ENCODE measurements at regions not wholly inside any gene's neighbourhood (a gene's known extent, or its start where the extent isn't known, plus 50 kb on each side); places are given as distances from the start of the nearest gene placed in this dataset.

GRCh38 chr2:239845968-239846367, 179.2 kb downstream of the NDUFA10 start:
- TF ChIP-seq ZNF331 (CRISPR knock-in tag; IDR thresholded peaks at IDR 0.05; ENCODE audit: low read depth) (no peak), CREB1 (CRISPR knock-in tag; IDR thresholded peaks at IDR 0.05; ENCODE audit: low read depth) (no peak), EZH2 (IDR thresholded peaks at IDR 0.05; ENCODE audit: low read depth, unreplicated experiment) (no peak), POLR2AphosphoS5 (IDR thresholded peaks at IDR 0.05; ENCODE audit: low read depth) (no peak), REST (IDR thresholded peaks at IDR 0.05; ENCODE audit: unreplicated experiment) (no peak), ETS1 (IDR thresholded peaks at IDR 0.05) (no peak), STAT1 (IDR thresholded peaks at IDR 0.05; ENCODE audit: unreplicated experiment) (no peak), NANOG (IDR thresholded peaks at IDR 0.05; ENCODE audit: borderline replicate concordance) (no peak)
- H3K9me3 Mint-ChIP-seq: peaks cover 47% of the 10 kb centered on the region
- H3K27ac Mint-ChIP-seq: no peak overlapping the region
- H3K79me2 ChIP-seq (replicated peaks; ENCODE audit: insufficient read depth): no peaks in the 10 kb centered on the region
- ATAC-seq (no peak), DNase-seq (ENCODE audit: low spot score) (no peak)
- H3K4me1 Mint-ChIP-seq: no peaks in the 10 kb centered on the region
- H3K4me2 ChIP-seq: no peak overlapping the region
- H3K36me3 Mint-ChIP-seq (ENCODE audit: low read depth): no peaks in the 10 kb centered on the region; the same call in 2 of the 3 replicates
- H3K27me3 ChIP-seq (ENCODE audit: insufficient read depth): no peaks in the 10 kb centered on the region
- no peak overlapping the region for H3K27ac ChIP-seq (ENCODE audit: low read depth)
- H3K4me3 ChIP-seq: no peak overlapping the region
- 0 out of 2 replicates have a peak, but pooled peaks cover 6% of the 10 kb centered on the region for H3K9me2 ChIP-seq (ENCODE audit: insufficient read depth)
- no peaks in the 10 kb centered on the region for H3F3A ChIP-seq (replicated peaks; ENCODE audit: low read depth)
- H4K20me1 ChIP-seq (replicated peaks; ENCODE audit: insufficient read depth): no peaks in the 10 kb centered on the region
- no peaks in the 10 kb centered on the region for H3K36me3 ChIP-seq (ENCODE audit: insufficient read depth)
- no peak overlapping the region for H3K4me3 Mint-ChIP-seq
- no peaks in the 10 kb centered on the region for H3K4me1 ChIP-seq (ENCODE audit: insufficient read depth)
- H2AFZ ChIP-seq: no peak overlapping the region
- peaks cover 3% of the 10 kb centered on the region for H3K27me3 Mint-ChIP-seq (ENCODE audit: insufficient read depth, low read depth, poor library complexity)

- no peak for ATAC-seq
- Histone ChIP-seq H3K36me3 (ENCODE audit: insufficient read depth) (no peaks in the 10 kb centered on the region), H3K27me3 (ENCODE audit: insufficient read depth) (no peaks in the 10 kb centered on the region), H3K79me2 (replicated peaks; ENCODE audit: insufficient read depth) (no peaks in the 10 kb centered on the region), H3K27ac (ENCODE audit: low read depth) (no peak overlapping the region), H4K20me1 (replicated peaks; ENCODE audit: insufficient read depth) (no peaks in the 10 kb centered on the region), H3K9me2 (ENCODE audit: insufficient read depth) (no peaks in the 10 kb centered on the region), H3F3A (replicated peaks; ENCODE audit: low read depth) (no peaks in the 10 kb centered on the region), H3K4me3 (no peak overlapping the region), H3K4me2 (no peak overlapping the region), H2AFZ (no peak overlapping the region), H3K4me1 (ENCODE audit: insufficient read depth) (no peaks in the 10 kb centered on the region)
- H3K36me3 Mint-ChIP-seq (ENCODE audit: low read depth): peaks cover 3% of the 10 kb centered on the region; the same call in 2 of the 3 replicates
- H3K27me3 Mint-ChIP-seq (ENCODE audit: insufficient read depth, low read depth, poor library complexity): no peaks in the 10 kb centered on the region
- no peak overlapping the region for H3K27ac Mint-ChIP-seq
- DNase-seq (ENCODE audit: low spot score): no peak
- H3K9me3 Mint-ChIP-seq: peaks cover 31% of the 10 kb centered on the region
- H3K4me3 Mint-ChIP-seq: no peak overlapping the region
- no peaks in the 10 kb centered on the region; the same call in 2 of the 3 replicates for H3K4me1 Mint-ChIP-seq
- TF ChIP-seq POLR2AphosphoS5 (IDR thresholded peaks at IDR 0.05; ENCODE audit: low read depth) (no peak), CTCF (conservative IDR thresholded peaks at IDR 0.05; ENCODE audit: low read depth in 2 of 2) (no peak), REST (IDR thresholded peaks at IDR 0.05; ENCODE audit: unreplicated experiment) (no peak), STAT1 (IDR thresholded peaks at IDR 0.05; ENCODE audit: unreplicated experiment) (no peak)
These were observed 185.8 kb downstream of the NDUFA10 start for GRCh38 chr2:239839306-239839705.
